NCI-H2029 treated with DMSO at 0.1 percent for 48 hours (cell line): ENCODE measurements at regions not wholly inside any gene's neighbourhood (a gene's known extent, or its start where the extent isn't known, plus 50 kb on each side); places are given as distances from the start of the nearest gene placed in this dataset.
"Not testable (repeated sequence)": the region's sequence is repeated elsewhere in the genome, so short reads cannot be mapped to it uniquely, and the experiment has no call there.

Experiments used
- DNase-seq: peaks from one replicate; lab custom pipeline; 2025; lab: John Stamatoyannopoulos, UW

DNA sequence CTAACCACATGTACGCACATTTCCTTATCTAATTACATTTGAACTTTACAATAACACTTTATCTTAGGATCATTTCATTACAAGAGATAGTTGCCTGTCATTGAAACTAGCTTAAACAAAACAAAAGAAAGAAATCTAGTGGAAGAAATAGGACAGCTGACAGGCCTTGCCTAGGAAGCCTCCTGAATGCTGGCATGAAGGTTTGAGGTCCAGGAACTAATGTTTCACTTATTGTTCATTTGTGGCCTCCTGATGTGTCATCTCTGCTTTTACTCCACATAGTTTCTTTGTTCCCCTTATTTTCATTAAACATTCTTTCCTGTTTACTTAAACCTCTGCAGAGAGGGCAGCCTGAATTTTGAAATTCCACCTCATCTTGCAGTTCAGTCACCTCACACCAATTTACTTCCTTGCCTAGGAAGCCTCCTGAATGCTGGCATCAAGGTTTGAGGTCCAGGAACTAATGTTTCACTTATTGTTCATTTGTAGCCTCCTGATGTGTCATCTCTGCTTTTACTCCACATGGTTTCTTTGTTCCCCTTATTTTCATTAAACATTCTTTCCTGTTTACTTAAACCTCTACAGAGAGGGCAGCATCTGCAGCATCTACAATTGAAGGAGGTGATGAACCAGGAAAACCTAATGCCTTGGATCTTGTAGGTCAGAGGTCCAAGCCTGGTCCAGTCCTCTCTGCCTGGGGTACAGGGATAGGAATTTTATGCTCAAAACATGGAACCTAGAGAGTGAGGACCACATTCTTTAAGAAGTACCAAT is 319.2 kb downstream of the SPATA31A1 start:
- not testable (repeated sequence) for DNase-seq

DNA sequence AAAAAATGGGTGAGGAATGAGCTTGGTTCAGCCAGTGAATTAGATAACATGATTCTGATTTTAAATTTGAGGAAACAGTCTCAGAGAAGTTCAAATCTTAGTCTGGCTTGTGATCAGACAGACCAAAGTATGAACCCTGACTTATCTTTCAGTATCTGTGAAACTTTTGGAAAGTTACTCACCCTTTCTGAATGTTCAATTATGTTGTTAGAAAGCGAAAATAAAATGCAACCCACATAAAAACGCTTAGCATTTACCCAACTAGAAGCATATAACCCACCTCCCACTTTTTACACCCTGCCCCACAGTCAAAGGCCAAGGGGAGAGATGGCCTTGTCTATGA is 319.7 kb downstream of the SPATA31A1 start:
- not testable (repeated sequence) for DNase-seq

DNA sequence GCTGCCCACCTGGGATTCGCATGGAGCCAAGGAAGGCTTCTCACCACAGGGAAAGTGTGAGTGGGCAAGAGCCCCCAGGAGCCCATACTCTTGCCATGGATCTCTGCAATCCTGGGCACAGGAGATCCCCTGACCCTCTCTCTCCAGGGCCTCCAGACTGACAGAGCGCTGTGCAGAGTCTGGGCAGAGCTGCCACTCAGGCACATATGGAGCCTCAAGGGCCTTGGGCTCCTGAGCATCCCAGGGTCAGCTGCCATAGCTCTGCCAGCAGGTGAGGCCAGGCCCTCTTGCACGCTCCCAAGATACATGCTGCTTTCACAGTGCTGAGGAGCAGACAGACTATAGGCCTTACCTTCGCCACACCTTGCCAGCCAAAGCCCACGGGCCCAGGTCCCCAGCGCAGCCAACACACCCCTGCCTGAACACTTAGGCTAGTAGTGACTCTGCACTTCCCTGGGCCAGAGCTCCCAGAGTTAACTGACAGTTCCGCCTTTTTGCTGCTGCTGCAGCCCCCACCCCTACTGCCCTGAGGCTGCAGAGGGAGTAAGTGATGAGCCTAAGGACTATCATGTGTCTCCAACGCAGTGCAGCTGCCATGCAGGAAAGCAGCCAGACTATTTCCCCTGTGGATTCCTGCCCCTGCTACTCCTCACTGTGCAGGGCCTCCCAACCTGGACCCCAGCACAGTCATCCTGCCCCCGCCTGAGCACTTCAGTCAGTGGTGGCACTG is 323.2 kb downstream of the SPATA31A1 start:
- not testable (repeated sequence) for DNase-seq

DNA sequence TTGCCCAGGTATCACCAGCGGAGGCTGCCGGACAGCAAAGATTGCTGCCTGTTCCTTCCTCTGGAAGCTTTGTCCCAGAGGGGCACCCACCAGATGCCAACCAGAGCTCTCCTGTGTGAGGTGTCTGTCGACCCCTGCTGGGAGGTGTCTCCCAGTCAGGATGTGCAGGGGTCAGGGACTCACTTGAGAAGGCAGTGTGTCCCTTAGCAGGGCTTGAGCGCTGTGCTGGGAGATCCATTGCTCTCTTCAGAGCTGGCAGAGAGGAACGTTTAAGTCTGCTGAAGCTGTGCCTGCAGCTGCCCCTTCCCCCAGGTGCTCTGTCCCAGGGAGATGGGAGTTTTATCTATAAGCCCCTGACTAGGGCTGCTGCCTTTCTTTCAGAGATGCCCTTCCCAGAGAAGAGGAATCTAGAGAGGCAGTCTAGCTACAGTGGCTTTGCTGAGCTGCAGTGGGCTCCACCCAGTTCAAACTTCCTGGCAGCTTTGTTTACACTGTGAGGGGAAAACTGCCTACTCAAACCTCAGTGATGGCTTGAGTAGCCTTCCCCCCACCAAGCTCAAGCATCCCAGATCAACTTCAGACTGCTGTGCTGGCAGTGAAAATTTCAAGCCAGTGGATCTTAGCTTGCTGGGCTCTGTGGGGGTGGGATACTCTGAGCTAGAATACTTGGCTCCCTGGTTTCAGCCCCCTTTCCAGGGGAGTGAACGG is 325.4 kb downstream of the SPATA31A1 start:
- DNase-seq: not testable (repeated sequence)

DNA sequence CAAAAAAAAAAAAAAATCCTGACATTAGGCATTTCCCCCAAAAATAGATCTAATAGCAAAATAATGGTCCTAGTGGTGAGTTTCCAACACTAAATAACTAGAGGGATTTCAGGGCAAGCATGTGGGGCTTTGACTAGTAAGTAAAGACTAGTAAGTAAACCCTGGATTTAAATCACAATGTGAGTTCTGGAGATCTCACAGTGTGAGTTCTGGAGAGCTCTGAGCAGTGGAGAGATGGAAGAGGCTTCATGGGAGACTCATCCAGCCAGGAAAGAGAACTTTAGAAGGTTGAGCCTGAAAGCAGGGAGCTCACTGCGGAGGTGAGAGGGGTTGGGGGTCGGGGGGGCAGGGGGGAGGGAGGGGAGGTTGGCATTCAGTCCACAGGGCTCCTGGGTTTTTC is 373.4 kb downstream of the SPATA31A1 start:
- not testable (repeated sequence) for DNase-seq

DNA sequence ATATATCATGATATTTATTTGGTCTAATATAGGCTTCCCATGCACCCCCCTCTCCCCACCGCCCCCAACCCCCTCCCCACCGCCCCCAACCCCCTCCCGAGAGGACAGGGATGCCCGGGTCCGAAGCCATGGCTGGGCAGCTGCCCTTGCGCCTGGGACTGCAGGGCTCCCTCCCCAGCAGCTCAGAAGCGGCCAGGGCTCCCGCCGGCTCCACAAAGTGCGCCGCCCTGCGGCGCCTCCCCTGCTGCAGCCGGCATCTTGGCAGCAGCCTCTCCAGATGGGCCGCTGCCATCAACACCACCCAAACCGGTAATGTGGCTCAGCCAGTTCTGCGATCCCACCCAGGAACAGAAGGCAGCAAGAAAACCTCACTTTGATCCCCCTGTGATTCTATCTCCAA is 389.4 kb downstream of the SPATA31A1 start:
- DNase-seq: not testable (repeated sequence)

DNA sequence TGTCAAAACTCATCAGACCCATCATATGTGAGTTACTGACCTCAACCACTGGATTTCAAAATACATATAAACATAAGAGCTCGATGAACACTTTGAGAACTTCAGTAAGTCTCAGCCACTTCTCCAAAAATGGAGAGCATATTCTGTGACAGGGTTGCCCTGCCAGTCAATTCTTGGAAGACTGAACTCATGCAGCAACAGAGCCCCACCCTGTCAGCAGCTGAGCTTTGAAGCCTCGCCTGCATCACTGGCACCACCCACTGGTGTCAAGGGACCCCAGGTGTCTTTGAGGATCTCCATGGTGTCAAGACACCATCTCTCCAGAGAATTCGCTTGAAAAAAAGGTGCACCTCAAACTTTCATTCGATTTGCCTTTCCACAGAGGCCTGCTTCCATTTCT is 420.1 kb downstream of the SPATA31A1 start:
- not testable (repeated sequence) for DNase-seq

DNA sequence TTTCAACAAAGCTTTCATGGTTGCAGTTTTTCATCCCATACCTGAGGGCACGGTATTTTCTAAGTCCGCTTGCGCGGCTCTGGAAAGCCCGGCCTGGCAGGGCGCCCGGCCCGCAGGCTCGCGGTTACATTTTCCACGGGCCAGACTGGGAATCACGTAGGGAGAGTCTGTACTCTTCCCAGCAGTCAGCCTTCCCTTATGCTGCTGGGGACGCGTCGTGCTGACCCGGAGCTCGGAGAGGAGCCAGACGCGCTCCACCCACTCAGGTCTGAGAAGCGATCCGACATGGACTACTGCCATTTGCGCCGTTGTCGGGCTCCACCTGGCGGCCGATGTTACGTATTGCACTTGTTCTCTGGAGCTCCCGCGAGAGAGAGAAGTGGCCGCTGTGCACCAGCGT is 435.9 kb downstream of the SPATA31A1 start:
- DNase-seq: not testable (repeated sequence)

DNA sequence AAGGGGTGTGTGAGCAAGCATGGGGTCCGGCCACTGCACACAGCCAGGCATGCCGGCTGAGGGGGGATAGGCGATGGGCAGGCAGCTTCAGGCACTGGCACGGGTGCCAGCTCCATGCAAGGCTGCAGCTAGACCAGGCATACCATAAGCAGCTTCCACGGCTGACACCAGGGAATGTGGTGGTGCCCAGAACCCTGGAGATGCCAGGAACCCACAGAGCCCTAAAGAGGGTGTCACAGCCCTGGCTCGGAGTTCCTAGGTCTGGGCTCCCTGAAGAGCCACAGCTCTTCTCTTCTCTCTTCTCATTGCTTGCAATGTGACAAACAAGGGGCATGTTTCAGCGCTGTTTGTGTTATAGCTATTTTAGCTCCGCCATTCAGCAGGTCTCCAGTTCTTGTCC is 442.5 kb downstream of the SPATA31A1 start:
- DNase-seq: not testable (repeated sequence)

DNA sequence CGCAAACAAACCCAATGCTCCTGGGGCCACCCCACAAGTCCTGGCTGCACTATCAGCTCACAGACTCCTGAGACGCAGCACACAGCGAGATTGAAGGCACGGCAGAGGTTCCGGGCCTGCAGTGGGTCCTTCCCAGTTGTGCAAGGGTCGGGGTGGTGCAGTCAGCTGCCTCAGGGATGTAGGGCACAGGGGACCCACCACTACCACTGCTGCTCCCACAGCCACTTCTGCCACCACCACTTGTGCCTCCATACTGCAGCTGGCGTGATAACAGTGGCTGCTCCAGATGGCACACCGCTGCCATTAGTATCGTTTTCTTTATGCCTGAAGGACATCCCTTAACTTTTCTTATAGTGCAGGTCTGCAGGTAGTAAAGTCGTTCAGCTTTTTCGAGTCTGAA is 443.8 kb downstream of the SPATA31A1 start:
- not testable (repeated sequence) for DNase-seq

DNA sequence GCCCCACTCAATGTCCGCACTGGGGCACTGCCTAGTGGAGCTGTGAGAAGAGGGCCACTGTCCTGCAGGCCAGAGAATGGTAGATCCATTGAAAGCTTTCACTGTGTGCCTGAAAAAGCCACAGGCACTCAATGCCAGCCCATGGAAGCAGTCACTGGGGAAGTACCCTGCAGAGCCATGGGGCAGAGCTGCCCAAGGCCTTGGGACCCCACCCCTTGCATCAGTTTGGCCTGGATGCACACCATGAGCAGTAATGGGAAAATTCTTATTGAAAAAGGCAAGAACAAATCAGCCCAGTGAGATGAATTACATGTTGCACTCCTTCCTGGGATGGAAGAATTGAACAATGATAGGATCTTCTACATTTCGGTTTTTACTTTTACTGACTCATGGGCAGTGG is 447.1 kb downstream of the SPATA31A1 start:
- DNase-seq: not testable (repeated sequence)

DNA sequence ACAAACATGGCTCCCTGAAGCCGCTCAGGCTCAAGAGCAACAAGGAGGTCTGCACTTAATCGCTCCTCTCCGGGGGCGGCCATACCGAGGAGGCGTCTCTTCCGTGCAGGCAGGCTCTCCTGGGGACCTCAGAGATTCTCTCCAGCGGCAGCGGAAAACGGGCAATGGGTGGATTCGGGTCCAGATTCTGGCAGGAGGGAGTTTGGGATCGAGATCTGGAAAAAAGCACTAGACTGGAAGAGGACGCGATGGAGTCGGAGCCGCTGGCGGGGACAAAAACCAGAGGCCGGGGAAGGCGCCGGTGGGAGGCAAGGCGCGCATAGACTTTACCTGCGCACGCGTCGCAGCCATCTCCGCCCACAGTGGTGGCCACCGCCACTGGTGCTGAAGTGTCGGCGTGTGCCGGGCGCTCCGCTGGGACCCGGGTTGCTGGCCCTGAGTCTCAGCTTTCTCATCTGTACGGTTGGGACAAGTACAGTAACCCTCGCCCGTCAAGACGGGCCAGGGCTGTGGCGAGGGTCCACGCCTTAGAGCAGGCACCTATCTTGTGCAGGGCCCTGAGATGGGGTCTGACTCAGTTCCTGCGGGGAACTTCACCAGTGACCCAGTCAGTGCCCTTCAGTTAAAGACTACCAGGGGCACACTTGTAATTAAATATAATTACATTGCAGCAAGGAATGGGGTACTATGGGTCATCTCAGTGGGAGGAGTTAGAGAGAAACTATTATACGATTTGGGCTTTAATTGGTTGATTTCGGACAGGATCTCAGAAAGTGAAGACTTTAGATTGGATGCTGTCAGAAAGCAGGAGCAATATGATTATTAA is 454.1 kb downstream of the SPATA31A1 start:
- DNase-seq: not testable (repeated sequence)

DNA sequence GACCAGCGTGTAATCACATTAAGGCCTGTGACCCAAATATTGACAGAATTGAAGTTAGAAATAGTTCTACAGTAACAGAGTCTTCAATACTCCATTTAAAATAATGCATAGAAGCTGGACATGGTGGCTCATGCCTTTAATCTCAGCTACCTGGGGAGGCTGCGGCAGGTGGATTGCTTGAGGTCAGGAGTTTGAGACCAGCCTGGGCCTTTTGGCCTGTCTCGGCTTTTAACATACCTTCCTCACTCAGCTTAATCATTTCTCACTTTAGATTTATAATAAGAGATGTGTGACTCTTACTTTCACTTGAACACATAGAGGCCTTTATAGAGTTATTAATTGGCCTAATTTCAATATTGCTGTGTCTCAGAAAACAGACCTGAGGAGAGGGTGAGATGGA is 454.9 kb downstream of the SPATA31A1 start:
- not testable (repeated sequence) for DNase-seq

DNA sequence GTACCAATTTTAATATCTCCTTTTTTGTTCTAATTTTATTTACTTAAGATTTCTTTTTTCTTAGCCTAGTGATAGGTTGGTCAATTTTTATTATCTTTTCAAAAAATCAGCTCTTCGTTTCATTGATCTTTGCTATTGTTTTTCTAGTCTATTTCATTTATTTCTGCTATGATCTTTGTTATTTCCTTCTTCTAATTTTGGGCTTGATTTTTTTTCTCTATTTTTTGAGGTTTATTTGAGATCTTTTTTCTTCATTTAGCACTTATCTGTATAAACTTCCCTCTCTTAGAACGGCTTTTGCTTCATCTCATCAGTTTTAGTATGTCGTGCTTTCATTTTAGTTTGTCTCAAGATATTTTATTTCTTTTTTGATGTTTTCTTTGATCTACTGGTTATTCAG is 456.1 kb downstream of the SPATA31A1 start:
- not testable (repeated sequence) for DNase-seq

DNA sequence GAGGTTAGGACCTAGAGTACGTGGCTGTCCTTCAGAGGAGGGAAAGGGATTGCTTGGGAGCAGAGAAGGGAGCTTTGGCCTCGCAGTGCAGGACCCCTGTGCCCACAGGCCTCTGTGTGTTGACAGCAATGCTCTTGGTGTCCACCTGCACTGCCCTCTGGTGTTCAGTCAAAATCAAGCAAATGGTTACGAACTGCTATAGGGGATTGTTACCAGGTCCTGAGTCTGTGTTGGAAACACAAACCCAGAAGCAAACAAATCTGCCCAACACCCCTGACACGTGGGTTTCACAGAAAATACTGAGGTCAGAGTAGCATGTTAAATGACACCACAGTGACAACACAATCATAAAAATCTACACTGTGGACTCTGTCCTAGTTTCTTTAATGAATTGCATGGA is 473.0 kb downstream of the SPATA31A1 start:
- not testable (repeated sequence) for DNase-seq
